ENCODE measurements at regions not wholly inside any gene's neighbourhood (a gene's known extent, or its start where the extent isn't known, plus 50 kb on each side); places are given as distances from the start of the nearest gene placed in this dataset.

DNA sequence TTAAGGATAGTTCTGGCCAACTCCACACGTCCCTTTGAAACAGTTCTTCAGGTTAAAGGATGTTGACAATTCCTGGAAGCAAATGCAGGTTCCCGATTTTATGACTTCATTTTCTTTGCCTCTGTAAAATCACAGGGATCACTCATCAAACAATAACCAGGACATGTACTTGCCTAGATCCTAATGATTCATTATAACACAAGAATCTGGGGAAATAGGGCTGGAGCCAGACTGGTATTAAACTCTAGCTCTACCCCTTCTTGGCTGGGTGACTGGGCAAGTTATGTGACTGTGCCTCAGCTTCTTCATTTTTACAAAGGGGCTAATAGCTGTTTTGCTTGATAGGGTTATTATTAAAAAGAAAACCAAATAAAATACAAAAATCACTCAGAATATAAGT lies 56.0 kb upstream of the KCND2 start:
- POLR2A ChIA-PET: no interaction called here
- Histone ChIP-seq H3K36me3 (ENCODE audit: control insufficient read depth in 2 of 2, insufficient read depth in 2 of 2, low read length in 1 of 2) (no peaks in the 10 kb centered on the region), H3K79me2 (ENCODE audit: control insufficient read depth, insufficient read depth, low read length) (no peaks in the 10 kb centered on the region), H3K27ac (ENCODE audit: control insufficient read depth, insufficient read depth) (no peak overlapping the region), H4K20me1 (ENCODE audit: control insufficient read depth, insufficient read depth) (no peaks in the 10 kb centered on the region), H3K27me3 (replicated peaks in 1 of 2; ENCODE audit: control insufficient read depth in 2 of 2, insufficient read depth in 2 of 2, low read length in 1 of 2) (0 out of 4 replicates have a peak, but pooled peaks cover 0 to 2% of the 10 kb centered on the region in 2 experiments), H3K9ac (ENCODE audit: control insufficient read depth, insufficient read depth, low read length) (no peak overlapping the region), H2AFZ (ENCODE audit: control insufficient read depth, low read depth, low read length) (no peak overlapping the region), H3K4me2 (ENCODE audit: control insufficient read depth, insufficient read depth) (no peak overlapping the region), H3K4me3 (no peak overlapping the region), H3K9me3 (replicated peaks; ENCODE audit: control insufficient read depth, insufficient read depth, low read length) (no peaks in the 10 kb centered on the region), H3K4me1 (ENCODE audit: control insufficient read depth, insufficient read depth, low read length) (no peaks in the 10 kb centered on the region)
- intact Hi-C loops (cut with micrococcal nuclease; ENCODE audit: unreplicated experiment) (no loop called here), in situ Hi-C loops (cut with MboI) (no loop called here)
- ATAC-seq: no peak
- BruUV-seq (replicated peaks): no TSS peak
- FAIRE-seq: no peak
- CTCF ChIA-PET: interaction anchor here (1.1 kb wide), 1 partner anchor 10 kb away, joined by 3 read pairs; no protein-coding TSS in a partner anchor
- TF ChIP-seq NFXL1 (IDR thresholded peaks at IDR 0.05; ENCODE audit: borderline replicate concordance) (no peak), YBX1 (IDR thresholded peaks at IDR 0.05) (no peak), FOS (IDR thresholded peaks at IDR 0.05; ENCODE audit: borderline replicate concordance, extremely low read depth, insufficient read length) (no peak), PML (IDR thresholded peaks at IDR 0.05; ENCODE audit: low read length) (no peak), JUND (IDR thresholded peaks at IDR 0.05; ENCODE audit: low read depth, low read length) (no peak), GABPA (IDR thresholded peaks at IDR 0.05; ENCODE audit: low read depth) (no peak)
- TF ChIP-seq, protein P1, sequence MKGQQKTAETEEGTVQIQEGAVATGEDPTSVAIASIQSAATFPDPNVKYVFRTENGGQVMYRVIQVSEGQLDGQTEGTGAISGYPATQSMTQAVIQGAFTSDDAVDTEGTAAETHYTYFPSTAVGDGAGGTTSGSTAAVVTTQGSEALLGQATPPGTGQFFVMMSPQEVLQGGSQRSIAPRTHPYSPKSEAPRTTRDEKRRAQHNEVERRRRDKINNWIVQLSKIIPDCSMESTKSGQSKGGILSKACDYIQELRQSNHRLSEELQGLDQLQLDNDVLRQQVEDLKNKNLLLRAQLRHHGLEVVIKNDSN (IDR thresholded peaks at IDR 0.05; ENCODE audit: borderline replicate concordance, extremely low read length, insufficient read depth, low read depth, low read length): no peak
- TF ChIP-seq, protein P2, sequence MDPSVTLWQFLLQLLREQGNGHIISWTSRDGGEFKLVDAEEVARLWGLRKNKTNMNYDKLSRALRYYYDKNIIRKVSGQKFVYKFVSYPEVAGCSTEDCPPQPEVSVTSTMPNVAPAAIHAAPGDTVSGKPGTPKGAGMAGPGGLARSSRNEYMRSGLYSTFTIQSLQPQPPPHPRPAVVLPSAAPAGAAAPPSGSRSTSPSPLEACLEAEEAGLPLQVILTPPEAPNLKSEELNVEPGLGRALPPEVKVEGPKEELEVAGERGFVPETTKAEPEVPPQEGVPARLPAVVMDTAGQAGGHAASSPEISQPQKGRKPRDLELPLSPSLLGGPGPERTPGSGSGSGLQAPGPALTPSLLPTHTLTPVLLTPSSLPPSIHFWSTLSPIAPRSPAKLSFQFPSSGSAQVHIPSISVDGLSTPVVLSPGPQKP (IDR thresholded peaks at IDR 0.05; ENCODE audit: low read depth, low read length): no peak
- SMC1A ChIA-PET (ENCODE audit: uncharacterized antibody, unreplicated experiment): interaction anchor here (1.5 to 1.6 kb wide), 2 partner anchors 10 to 43 kb away, joined by 3 to 4 read pairs; no protein-coding TSS in a partner anchor
- no peak for DNase-seq (ENCODE audit: low read depth, low spot score)
- 0% methylated on average over 2 of the region's 2 CpGs for WGBS (ENCODE audit: insufficient coverage, insufficient replicate concordance, low lambda C conversion rate, missing lambda C conversion rate)
- RAD21 ChIA-PET (ENCODE audit: unreplicated experiment): interaction anchor here (0.6 kb wide), 1 partner anchor 814 kb away, joined by 3 read pairs; no protein-coding TSS in a partner anchor
